IPS DF 6.9 (cell line): ENCODE measurements at regions not wholly inside any gene's neighbourhood (a gene's known extent, or its start where the extent isn't known, plus 50 kb on each side); places are given as distances from the start of the nearest gene placed in this dataset.

Experiments used
- DNase-seq: peaks from one replicate; pipeline ENCODE4 v3.0.0-alpha.2; 2013; ENCODE audit warnings: low read depth, low spot score
- H3K27ac ChIP-seq: one replicate; pipeline ENCODE4 v1.5.1; 2013; ENCODE audit warnings: low read length, control low read depth
- H3K27me3 ChIP-seq: 2 replicates; pipeline ENCODE4 v1.6.1; 2013; ENCODE audit warnings: mild to moderate bottlenecking, low read length; ENCODE audit not compliant: control insufficient read depth, insufficient read depth
- H3K36me3 ChIP-seq: 2 replicates; pipeline ENCODE4 v1.6.1; 2013; ENCODE audit warnings: low read length; ENCODE audit not compliant: control insufficient read depth, insufficient read depth
- H3K4me1 ChIP-seq: 2 replicates; pipeline ENCODE4 v1.6.1; 2013; ENCODE audit warnings: low read length; ENCODE audit not compliant: control insufficient read depth, insufficient read depth
- H3K4me3 ChIP-seq: 2 replicates; pipeline ENCODE4 v1.5.1; 2013; ENCODE audit warnings: mild to moderate bottlenecking, low read length
- H3K9me3 ChIP-seq: 2 replicates; pipeline ENCODE4 v1.6.1; 2013; ENCODE audit warnings: low read length, inconsistent platforms; ENCODE audit not compliant: control insufficient read depth, insufficient read depth
- WGBS: extraction: QIAGEN DNeasy Blood & Tissue Kit; methylation state at CpG from one replicate; pipeline ENCODE4 v1.1.7; 2013; ENCODE audit warnings: mixed read lengths, missing lambda C conversion rate; ENCODE audit not compliant: insufficient read length, insufficient coverage; 5-methylcytosine and 5-hydroxymethylcytosine counted together

DNA sequence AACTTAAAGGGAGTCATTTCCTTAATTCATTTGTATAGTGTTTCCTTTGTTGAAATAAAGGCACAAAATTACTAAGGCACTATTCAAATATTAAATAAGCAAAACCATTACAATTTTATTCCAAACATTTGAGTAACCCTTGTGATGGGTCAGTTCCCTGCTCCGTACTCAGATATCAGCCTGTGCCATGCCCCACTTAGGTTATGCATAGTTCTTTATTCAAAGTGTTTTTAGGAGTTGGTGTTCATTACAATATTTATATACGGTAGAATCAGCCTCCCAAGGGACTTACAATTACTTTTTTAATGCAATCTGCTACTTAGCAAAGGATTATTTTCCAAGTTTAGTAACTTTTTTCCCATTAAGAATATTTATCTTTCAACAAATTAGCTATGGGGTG, 119.3 kb upstream of the SEMA3D start:
- no CpG with 5 or more reads among the region's 2 CpGs for WGBS
- Histone ChIP-seq H3K27me3 (no peaks in the 10 kb centered on the region), H3K36me3 (no peaks in the 10 kb centered on the region), H3K4me1 (no peaks in the 10 kb centered on the region), H3K27ac (no peak overlapping the region), H3K9me3 (no peaks in the 10 kb centered on the region), H3K4me3 (no peak overlapping the region)
- DNase-seq = no peak

DNA sequence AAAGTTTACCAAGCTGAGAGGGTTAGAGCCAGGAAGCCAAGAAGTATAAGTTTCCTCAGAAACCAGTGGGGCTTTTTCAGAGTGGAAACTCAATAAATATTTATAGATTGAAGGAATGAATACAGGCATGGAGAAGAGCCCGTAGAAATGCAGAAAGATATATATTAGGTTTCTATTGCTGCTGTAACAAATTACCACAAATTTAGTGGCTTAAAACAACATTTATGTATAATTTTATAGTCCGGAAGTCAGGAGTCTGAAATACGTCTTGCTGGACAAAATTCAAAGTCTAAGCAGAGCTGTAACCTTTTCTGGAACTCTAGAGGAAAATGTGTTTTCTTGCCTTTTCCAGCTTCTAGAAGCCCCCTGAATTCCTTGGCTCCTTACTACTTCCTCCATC, 107.3 kb upstream of the SEMA3D start:
- H3K27me3 ChIP-seq = no peaks in the 10 kb centered on the region
- no peaks in the 10 kb centered on the region for H3K4me1 ChIP-seq
- no peaks in the 10 kb centered on the region for H3K36me3 ChIP-seq
- DNase-seq = no peak
- H3K4me3 ChIP-seq = no peak overlapping the region
- H3K27ac ChIP-seq = no peak overlapping the region
- WGBS = no CpG with 5 or more reads among the region's 3 CpGs
- no peaks in the 10 kb centered on the region for H3K9me3 ChIP-seq

DNA sequence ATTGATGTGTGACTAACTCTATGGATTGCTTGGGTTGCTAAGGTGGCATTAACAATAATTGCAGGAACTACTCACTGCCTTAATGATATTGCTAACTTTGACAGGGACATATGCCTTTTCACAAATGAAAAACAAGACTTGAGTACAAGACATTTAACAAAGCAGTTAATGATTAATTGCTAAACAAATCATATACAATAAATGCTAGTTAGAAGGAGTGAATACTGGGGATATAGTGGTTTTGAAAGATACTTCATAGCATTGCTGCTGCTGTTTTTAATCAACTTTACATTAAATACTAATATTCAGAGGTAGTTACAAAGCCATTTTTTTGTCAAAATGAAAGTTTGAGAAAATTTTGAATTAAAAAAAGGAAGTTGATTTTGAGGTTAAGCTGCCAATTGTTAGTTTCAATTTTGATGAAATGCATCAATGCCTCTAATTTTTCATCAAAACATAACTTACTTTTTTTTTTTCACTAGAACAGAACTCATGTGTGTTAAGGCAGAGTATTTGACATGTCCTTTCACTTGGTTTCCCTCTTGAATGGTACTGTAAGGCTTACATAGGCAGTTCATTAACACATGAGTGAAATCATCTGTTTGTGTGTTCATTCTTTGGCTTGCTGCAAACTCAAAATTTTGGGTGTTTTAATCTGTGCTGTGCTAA, 106.2 kb upstream of the SEMA3D start:
- no peak for DNase-seq
- no peak overlapping the region for H3K4me3 ChIP-seq
- no peaks in the 10 kb centered on the region for H3K4me1 ChIP-seq

DNA sequence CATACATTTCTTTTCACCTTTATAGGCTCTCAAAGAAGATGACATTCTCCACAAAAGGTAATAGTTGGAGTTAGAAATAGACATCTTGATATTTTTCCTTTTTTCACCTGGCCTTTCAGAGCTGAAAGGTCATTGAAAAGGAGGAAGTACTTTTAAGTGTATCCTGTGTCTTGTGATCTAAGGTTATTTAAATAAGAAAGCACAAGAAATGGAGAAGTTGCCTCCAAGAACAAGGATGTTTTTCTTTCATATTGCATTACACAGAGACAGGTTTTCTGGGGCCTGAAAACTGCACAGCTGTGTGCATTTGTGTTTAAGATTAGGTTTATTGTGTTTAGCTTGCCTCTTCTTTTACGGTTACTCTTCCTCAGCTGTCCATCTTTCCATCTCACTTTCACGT, 103.4 kb upstream of the SEMA3D start:
- Histone ChIP-seq H3K27me3 (no peaks in the 10 kb centered on the region), H3K36me3 (no peaks in the 10 kb centered on the region), H3K27ac (no peak overlapping the region), H3K9me3 (no peaks in the 10 kb centered on the region), H3K4me3 (no peak overlapping the region), H3K4me1 (no peaks in the 10 kb centered on the region)
- no peak for DNase-seq
- no CpG with 5 or more reads among the region's 2 CpGs for WGBS

More for the DNA sequence above, 106.2 kb upstream of the SEMA3D start:
- Histone ChIP-seq H3K27me3 (no peaks in the 10 kb centered on the region), H3K27ac (no peak overlapping the region), H3K36me3 (no peaks in the 10 kb centered on the region), H3K9me3 (no peaks in the 10 kb centered on the region)

DNA sequence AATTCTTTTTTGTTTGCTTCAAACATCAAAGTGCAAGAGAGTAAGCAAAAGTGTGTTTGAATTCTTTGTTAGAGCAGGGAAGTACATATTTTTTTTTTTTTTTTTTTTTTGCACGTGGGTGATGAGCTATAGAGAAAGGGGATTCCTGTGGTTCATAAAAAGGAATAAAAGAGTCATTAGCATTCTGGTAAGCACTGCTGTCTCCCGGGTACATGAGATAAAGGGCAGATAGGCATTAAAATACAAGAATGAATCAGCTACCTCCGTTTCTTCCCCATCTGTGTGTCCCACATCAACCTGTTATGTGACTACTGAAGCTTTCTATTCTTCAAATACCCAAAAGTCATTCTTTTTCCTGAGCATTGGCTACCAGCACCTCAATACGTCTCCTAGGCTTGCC, 102.4 kb upstream of the SEMA3D start:
- no peak for DNase-seq
- Histone ChIP-seq H3K36me3 (no peaks in the 10 kb centered on the region), H3K9me3 (no peaks in the 10 kb centered on the region), H3K4me1 (no peaks in the 10 kb centered on the region), H3K27ac (no peak overlapping the region), H3K4me3 (no peak overlapping the region), H3K27me3 (no peaks in the 10 kb centered on the region)
- WGBS = no CpG with 5 or more reads among the region's 4 CpGs

DNA sequence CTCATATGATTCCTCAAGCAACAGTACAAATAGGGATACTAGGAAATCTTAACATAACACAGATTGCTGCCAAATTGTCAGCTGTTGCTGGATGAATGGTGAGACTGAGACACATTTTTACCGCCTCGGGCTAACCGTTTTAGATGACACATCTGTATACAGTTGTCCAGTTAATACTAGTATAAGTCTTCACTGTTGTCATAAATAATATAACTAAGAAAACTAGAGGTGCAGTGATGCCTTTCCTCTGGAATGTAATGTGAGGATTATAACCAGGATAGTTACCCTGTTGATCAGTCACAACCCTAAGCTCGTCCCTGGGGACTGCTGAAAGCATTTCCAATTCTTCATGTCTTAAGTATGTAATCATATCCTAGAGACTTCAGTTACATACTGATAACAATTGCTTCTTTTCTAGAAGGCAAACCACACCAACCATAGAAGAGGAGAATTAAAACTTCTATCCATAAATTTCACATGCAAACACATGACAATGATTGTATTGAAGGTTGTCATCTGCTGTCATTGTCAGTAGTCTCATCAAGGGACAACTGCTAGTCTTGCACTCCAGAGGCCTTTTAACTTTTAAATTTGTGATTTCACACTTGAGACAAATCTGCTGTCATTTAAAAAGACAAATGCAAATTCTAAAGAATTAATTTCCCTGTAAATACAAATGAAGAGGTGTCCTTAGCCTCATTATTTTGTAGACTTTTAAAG, 100.4 kb upstream of the SEMA3D start:
- no peak overlapping the region for H3K27ac ChIP-seq
- H3K4me3 ChIP-seq = no peak overlapping the region
- no peaks in the 10 kb centered on the region for H3K36me3 ChIP-seq
- no peaks in the 10 kb centered on the region for H3K27me3 ChIP-seq
- no peaks in the 10 kb centered on the region for H3K9me3 ChIP-seq
- no peak for DNase-seq
- H3K4me1 ChIP-seq = no peaks in the 10 kb centered on the region
- no CpG with 5 or more reads among the region's 4 CpGs for WGBS

DNA sequence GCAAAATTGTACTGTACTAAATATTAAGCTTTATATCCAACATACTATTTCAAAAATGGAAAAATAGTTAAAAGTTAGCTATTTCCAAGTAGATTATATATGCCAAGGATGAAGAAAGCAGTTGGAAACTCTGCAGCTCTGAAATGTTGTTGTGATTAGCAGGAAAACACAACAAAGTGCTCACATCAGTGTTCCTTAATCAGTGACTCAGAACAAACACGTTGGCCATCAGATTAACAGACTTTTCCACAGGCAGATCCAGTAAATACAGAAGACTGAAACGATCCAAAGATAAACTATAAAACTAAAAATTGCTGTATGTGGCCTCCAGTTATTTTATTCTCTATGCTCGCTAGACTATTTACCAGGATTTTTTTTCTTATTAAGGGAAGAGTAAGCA, 99.6 kb upstream of the SEMA3D start:
- no peak overlapping the region for H3K27ac ChIP-seq
- no peak overlapping the region for H3K4me3 ChIP-seq
- no peak for DNase-seq
- H3K9me3 ChIP-seq = no peaks in the 10 kb centered on the region
- no peaks in the 10 kb centered on the region for H3K27me3 ChIP-seq
- no CpG with 5 or more reads among the region's 3 CpGs for WGBS
- no peaks in the 10 kb centered on the region for H3K4me1 ChIP-seq
- no peaks in the 10 kb centered on the region for H3K36me3 ChIP-seq

DNA sequence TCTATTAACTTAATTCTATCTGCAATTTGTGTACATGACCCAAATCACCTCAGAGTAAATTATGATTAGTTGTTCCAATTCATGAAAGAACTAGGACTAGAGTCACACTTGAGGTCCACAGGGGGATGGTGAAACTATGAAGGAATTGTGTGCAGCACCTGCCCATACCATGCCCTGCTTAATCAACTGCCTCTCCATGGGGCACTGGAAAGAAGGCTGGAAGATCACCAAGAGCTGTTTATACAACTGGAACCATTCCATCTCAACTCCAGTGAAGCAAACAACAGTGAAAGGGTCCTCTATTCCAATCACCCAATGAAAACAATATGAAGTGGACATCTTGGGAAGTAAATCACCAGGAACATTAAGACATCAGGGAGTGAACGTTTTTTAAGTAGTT, 98.7 kb upstream of the SEMA3D start:
- H3K4me3 ChIP-seq = no peak overlapping the region
- H3K9me3 ChIP-seq = no peaks in the 10 kb centered on the region
- no peaks in the 10 kb centered on the region for H3K27me3 ChIP-seq
- no peaks in the 10 kb centered on the region for H3K4me1 ChIP-seq
- no CpG with 5 or more reads among the region's 1 CpG for WGBS
- H3K27ac ChIP-seq = no peak overlapping the region
- H3K36me3 ChIP-seq = no peaks in the 10 kb centered on the region
- no peak for DNase-seq

DNA sequence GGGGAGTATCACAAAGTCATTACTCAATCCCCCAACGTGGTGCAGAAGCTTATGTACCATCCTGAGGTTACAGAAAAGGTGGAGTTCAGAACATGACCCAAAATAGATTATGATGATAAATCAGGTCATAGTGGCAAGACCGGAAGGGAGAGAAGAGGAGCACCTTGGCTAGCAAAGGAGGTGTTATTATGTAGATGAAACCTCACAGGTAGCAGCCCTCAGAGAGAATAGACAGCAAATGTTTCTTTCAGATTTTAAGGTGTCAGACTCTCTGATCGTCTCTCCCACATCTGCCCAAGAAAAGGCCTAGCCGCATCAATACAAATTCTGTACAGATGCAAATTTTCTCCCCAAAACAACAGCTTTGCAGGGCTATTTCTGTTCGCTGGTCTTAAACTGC, 88.3 kb upstream of the SEMA3D start:
- Histone ChIP-seq H3K27me3 (no peaks in the 10 kb centered on the region), H3K4me1 (no peaks in the 10 kb centered on the region; the same call in 1 of the 2 replicates), H3K36me3 (no peaks in the 10 kb centered on the region), H3K9me3 (no peaks in the 10 kb centered on the region), H3K4me3 (no peak overlapping the region), H3K27ac (no peak overlapping the region)
- WGBS = no CpG with 5 or more reads among the region's 5 CpGs
- DNase-seq = no peak

DNA sequence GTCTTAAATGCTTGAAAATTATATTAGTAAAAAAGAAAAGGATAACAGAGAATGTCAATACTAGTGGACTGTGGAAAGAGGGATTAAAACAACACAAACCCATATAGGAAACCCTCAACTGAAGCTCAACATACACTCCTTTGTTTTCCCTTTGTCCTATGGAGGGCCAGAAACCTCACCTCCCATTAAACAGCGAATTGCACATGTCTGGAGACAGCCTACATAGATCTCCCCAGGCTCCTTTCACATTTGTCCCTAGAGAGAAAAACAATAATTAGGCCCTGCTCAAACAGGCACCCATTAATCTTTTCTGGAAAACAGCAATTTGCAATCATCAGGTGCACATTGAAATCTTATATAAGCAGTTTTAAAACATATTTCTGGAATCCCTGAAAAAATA, 87.6 kb upstream of the SEMA3D start:
- Histone ChIP-seq H3K4me1 (no peaks in the 10 kb centered on the region; the same call in 1 of the 2 replicates), H3K4me3 (no peak overlapping the region), H3K27me3 (no peaks in the 10 kb centered on the region), H3K9me3 (no peaks in the 10 kb centered on the region), H3K27ac (no peak overlapping the region), H3K36me3 (no peaks in the 10 kb centered on the region)
- DNase-seq = no peak
- no CpG with 5 or more reads among the region's 1 CpG for WGBS

DNA sequence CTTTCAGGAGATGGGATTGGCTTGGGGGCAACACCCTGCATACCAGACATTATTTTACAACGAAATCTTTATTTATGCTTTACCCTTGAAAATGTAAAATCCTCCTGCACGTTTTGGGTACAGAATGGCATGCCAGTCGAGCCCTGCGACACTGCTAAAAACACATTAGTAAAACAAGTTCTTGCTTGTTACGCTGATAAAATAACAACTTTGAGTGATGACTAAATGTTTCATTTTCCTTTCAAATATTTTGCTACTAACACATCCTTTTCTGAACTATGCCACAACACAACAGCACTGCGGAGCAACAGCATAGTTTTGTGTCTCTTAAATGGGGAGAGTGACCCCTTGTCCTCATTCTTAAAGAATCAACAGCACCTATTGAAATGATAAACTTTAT, 76.0 kb upstream of the SEMA3D start:
- Histone ChIP-seq H3K27ac (no peak overlapping the region), H3K27me3 (no peaks in the 10 kb centered on the region), H3K36me3 (no peaks in the 10 kb centered on the region), H3K4me3 (no peak overlapping the region), H3K9me3 (no peaks in the 10 kb centered on the region), H3K4me1 (no peaks in the 10 kb centered on the region)
- WGBS = no CpG with 5 or more reads among the region's 6 CpGs
- no peak for DNase-seq
